A673 (cell line): ENCODE measurements at regions not wholly inside any gene's neighbourhood (a gene's known extent, or its start where the extent isn't known, plus 50 kb on each side); places are given as distances from the start of the nearest gene placed in this dataset.

Experiments used
- CTCF ChIP-seq: fragments of 300-800, 200-600 bp; sonication (generic); conservative IDR thresholded peaks from 2 replicates; pipeline ENCODE4 v1.5.1; 2017; ENCODE audit warnings: low read depth, mild to moderate bottlenecking, antibody characterized with exemption, low read length, moderate library complexity, mixed read lengths
- EZH2 ChIP-seq: fragments of 200-600 bp; sonication (generic); IDR thresholded peaks from 2 replicates; pipeline ENCODE4 v1.6.1; 2017; ENCODE audit warnings: borderline replicate concordance, low read depth, mild to moderate bottlenecking, mixed read lengths, antibody characterized with exemption, low read length; ENCODE audit not compliant: poor library complexity, severe bottlenecking

GRCh38 chr5:67453111-67453905 is 256.7 kb upstream of the CD180 start:
- TF ChIP-seq CTCF (no peak), EZH2 (no peak)
